GM12878 (cell line): ENCODE measurements at regions not wholly inside any gene's neighbourhood (a gene's known extent, or its start where the extent isn't known, plus 50 kb on each side); places are given as distances from the start of the nearest gene placed in this dataset.
"Not testable (repeated sequence)": the region's sequence is repeated elsewhere in the genome, so short reads cannot be mapped to it uniquely, and the experiment has no call there.

ENCODE experiments used
- ATAC-seq: fragments of 200-7000 bp; cut with Tn5 transposase; 3 replicates; pipeline ENCODE4 v1.9.1; 2020; ENCODE audit warnings: mild to moderate bottlenecking, moderate library complexity
- BruUV-seq: library from RNA; stranded (reverse); fragments of 400-500 nt; replicated peaks from 2 replicates; lab custom pipeline; 2021; lab: Mats Ljungman, UMichigan
- CTCF ChIA-PET: fragments of 300-600 bp; sonication (Branson Sonifier 250); formaldehyde crosslinking; extraction: SDS; loops from one replicate; lab custom pipeline; 2021; ENCODE audit warnings: inconsistent platforms; lab: Yijun Ruan, JAX
- POLR2A ChIA-PET: fragments of 350-600 bp; formaldehyde crosslinking; extraction: SDS; loops from one replicate; lab custom pipeline; 2021; ENCODE audit warnings: inconsistent platforms; lab: Charles Lee
- RAD21 ChIA-PET: fragments of 300-600 bp; sonication (Branson Sonifier 250); formaldehyde crosslinking; loops from one replicate; lab custom pipeline; 2023; ENCODE audit warnings: antibody characterized with exemption; ENCODE audit not compliant: unreplicated experiment; lab: Charles Lee
- SMC1A ChIA-PET: fragments of 300-600 bp; sonication (Branson Sonifier 250); formaldehyde crosslinking; loops from one replicate; lab custom pipeline; 2023; ENCODE audit not compliant: unreplicated experiment, uncharacterized antibody; lab: Charles Lee
- DNase-seq: peaks from one replicate; pipeline ENCODE4 v3.0.0-alpha.2; 2011; ENCODE audit warnings: low read depth, low spot score
- FAIRE-seq: peaks from 3 replicates; lab custom pipeline; 2011; peaks lifted over from hg19 to GRCh38; lab: Jason Lieb, UNC
- H2AFZ ChIP-seq: 2 replicates; pipeline ENCODE4 v1.6.0; 2011; ENCODE audit warnings: low read depth, low read length, control low read depth; ENCODE audit not compliant: control insufficient read depth
- H3K27ac ChIP-seq: 2 replicates; pipeline ENCODE4 v1.5.1; 2011; ENCODE audit warnings: control low read depth; ENCODE audit not compliant: control insufficient read depth, insufficient read depth
- H3K27me3 ChIP-seq, 2 experiments: replicated peaks in 1 of 2; 2 replicates each; pipeline versions ENCODE4 v1.6.0 to v1.6.1; 2011; ENCODE audit warnings: low read length in 1 of 2; ENCODE audit not compliant: control insufficient read depth in 2 of 2, insufficient read depth in 2 of 2
- H3K36me3 ChIP-seq, 2 experiments: 2 replicates each; pipeline ENCODE4 v1.5.1; 2011; ENCODE audit warnings: low read length in 1 of 2; ENCODE audit not compliant: control insufficient read depth in 2 of 2, insufficient read depth in 2 of 2
- H3K4me1 ChIP-seq: 2 replicates; pipeline ENCODE4 v1.6.1; 2011; ENCODE audit warnings: mild to moderate bottlenecking, low read length, moderate library complexity, mixed read lengths; ENCODE audit not compliant: control insufficient read depth, insufficient read depth
- H3K4me2 ChIP-seq: 2 replicates; pipeline ENCODE4 v1.6.0; 2011; ENCODE audit warnings: control low read depth; ENCODE audit not compliant: control insufficient read depth, insufficient read depth
- H3K4me3 ChIP-seq: fragments of 200-600 bp; sonication (generic); 2 replicates; pipeline ENCODE4 v1.5.1; 2016
- H3K79me2 ChIP-seq: 2 replicates; pipeline ENCODE4 v1.6.0; 2011; ENCODE audit warnings: low read length; ENCODE audit not compliant: control insufficient read depth, insufficient read depth
- H3K9ac ChIP-seq: 2 replicates; pipeline ENCODE4 v1.8.0; 2011; ENCODE audit warnings: low read length, control low read depth, mixed read lengths; ENCODE audit not compliant: control insufficient read depth, insufficient read depth
- H3K9me3 ChIP-seq: replicated peaks from 3 replicates; pipeline ENCODE4 v1.5.1; 2011; ENCODE audit warnings: mild to moderate bottlenecking, low read length; ENCODE audit not compliant: control insufficient read depth, insufficient read depth
- H4K20me1 ChIP-seq: 2 replicates; pipeline ENCODE4 v1.6.0; 2011; ENCODE audit not compliant: control insufficient read depth, insufficient read depth
- CBFB ChIP-seq: IDR thresholded peaks from 2 replicates; pipeline ENCODE4 v1.6.1; 2016; ENCODE audit warnings: antibody characterized with exemption, low read depth
- CEBPB ChIP-seq, 2 experiments: fragments of 150-350 bp in 1 of 2; IDR thresholded peaks; 2 replicates each; pipeline ENCODE4 v1.6.1; 2012 to 2014; ENCODE audit warnings: low read depth in 2 of 2, low read length in 2 of 2, borderline replicate concordance in 1 of 2, inconsistent platforms in 1 of 2
- E2F4 ChIP-seq: IDR thresholded peaks from 2 replicates; pipeline ENCODE4 v1.6.1; 2012; ENCODE audit warnings: low read depth, low read length, improper control_type of control experiment
- IRF3 ChIP-seq: fragments of 450-650 bp; IDR thresholded peaks from 2 replicates; pipeline ENCODE4 v1.6.1; 2014; ENCODE audit warnings: mild to moderate bottlenecking
- IRF4 ChIP-seq: IDR thresholded peaks from 2 replicates; pipeline ENCODE4 v1.6.1; 2011; ENCODE audit warnings: low read depth, low read length
- MEF2A ChIP-seq: IDR thresholded peaks from 2 replicates; pipeline ENCODE4 v1.6.1; 2011; ENCODE audit warnings: low read depth, mild to moderate bottlenecking, low read length, moderate library complexity; ENCODE audit not compliant: insufficient read depth
- REST ChIP-seq: IDR thresholded peaks from 2 replicates; pipeline ENCODE4 v1.6.1; 2012; ENCODE audit warnings: mild to moderate bottlenecking, low read depth, low read length
- RFX5 ChIP-seq: IDR thresholded peaks from 2 replicates; pipeline ENCODE4 v1.6.1; 2011; ENCODE audit warnings: low read depth, low read length, improper control_type of control experiment
- ZNF24 ChIP-seq: fragments of 450-650 bp; IDR thresholded peaks from 2 replicates; pipeline ENCODE4 v1.6.1; 2017; ENCODE audit warnings: antibody characterized with exemption, mild to moderate bottlenecking
- WGBS: methylation state at CpG from one replicate; pipeline ENCODE4 v1.1.6; 2016; ENCODE audit warnings: low lambda C conversion rate; ENCODE audit not compliant: insufficient replicate concordance, insufficient coverage; ENCODE audit errors: missing lambda C conversion rate; 5-methylcytosine and 5-hydroxymethylcytosine counted together
- in situ Hi-C: fragments of 300-500 bp; cut with MboI; formaldehyde crosslinking; loops from 9 replicates; pipeline ENCODE4 v1.14.3; 2018; ENCODE audit warnings: mixed read lengths
- intact Hi-C: fragments of 100-400 bp; cut with micrococcal nuclease; formaldehyde crosslinking; loops from one replicate; pipeline ENCODE4 v1.14.2; 2022; ENCODE audit not compliant: unreplicated experiment

GRCh38 chr3:145259166-145259880, 901.7 kb downstream of the PLOD2 start:
- Histone ChIP-seq H3K27ac (no peak overlapping the region), H2AFZ (no peak overlapping the region), H3K27me3 (no peaks in the 10 kb centered on the region), H3K4me2 (no peak overlapping the region), H3K4me1 (no peaks in the 10 kb centered on the region), H3K9ac (no peak overlapping the region), H3K4me3 (no peak overlapping the region), H4K20me1 (no peaks in the 10 kb centered on the region), H3K9me3 (no peaks in the 10 kb centered on the region), H3K36me3 (no peaks in the 10 kb centered on the region), H3K79me2 (no peaks in the 10 kb centered on the region)
- FAIRE-seq = no peak
- SMC1A ChIA-PET = no interaction called here
- in situ Hi-C loops (no loop called here), intact Hi-C loops (no loop called here)
- ATAC-seq = no peak
- no TSS peak for BruUV-seq
- RAD21 ChIA-PET = no interaction called here
- CTCF ChIA-PET = no interaction called here
- DNase-seq = no peak
- WGBS = 7% methylated on average over 3 of the region's 3 CpGs
- POLR2A ChIA-PET = no interaction called here
- TF ChIP-seq MEF2A (no peak), CEBPB (IDR thresholded peaks at IDR 0.05; ENCODE audit: borderline replicate concordance in 1 of 2, low read depth in 2 of 2, low read length in 2 of 2) (no peak), RFX5 (no peak), ZNF24 (no peak), CBFB (no peak), IRF4 (no peak), REST (no peak), IRF3 (no peak), E2F4 (no peak)

GRCh38 chr3:145263458-145263857, 897.5 kb downstream of the PLOD2 start:
- H3K27me3 ChIP-seq, H2AFZ ChIP-seq, H3K4me2 ChIP-seq, POLR2A ChIA-PET, intact Hi-C loops, SMC1A ChIA-PET, RAD21 ChIA-PET, H3K36me3 ChIP-seq, DNase-seq, H4K20me1 ChIP-seq, FAIRE-seq, H3K4me3 ChIP-seq, BruUV-seq, in situ Hi-C loops, CTCF ChIA-PET, H3K9ac ChIP-seq, H3K79me2 ChIP-seq, H3K27ac ChIP-seq, ATAC-seq, H3K9me3 ChIP-seq, H3K4me1 ChIP-seq: not testable (repeated sequence)
- WGBS = 15% methylated on average over 1 of the region's 1 CpG
